ENCODE measurements at regions not wholly inside any gene's neighbourhood (a gene's known extent, or its start where the extent isn't known, plus 50 kb on each side); places are given as distances from the start of the nearest gene placed in this dataset.

- TF ChIP-seq, protein P1, sequence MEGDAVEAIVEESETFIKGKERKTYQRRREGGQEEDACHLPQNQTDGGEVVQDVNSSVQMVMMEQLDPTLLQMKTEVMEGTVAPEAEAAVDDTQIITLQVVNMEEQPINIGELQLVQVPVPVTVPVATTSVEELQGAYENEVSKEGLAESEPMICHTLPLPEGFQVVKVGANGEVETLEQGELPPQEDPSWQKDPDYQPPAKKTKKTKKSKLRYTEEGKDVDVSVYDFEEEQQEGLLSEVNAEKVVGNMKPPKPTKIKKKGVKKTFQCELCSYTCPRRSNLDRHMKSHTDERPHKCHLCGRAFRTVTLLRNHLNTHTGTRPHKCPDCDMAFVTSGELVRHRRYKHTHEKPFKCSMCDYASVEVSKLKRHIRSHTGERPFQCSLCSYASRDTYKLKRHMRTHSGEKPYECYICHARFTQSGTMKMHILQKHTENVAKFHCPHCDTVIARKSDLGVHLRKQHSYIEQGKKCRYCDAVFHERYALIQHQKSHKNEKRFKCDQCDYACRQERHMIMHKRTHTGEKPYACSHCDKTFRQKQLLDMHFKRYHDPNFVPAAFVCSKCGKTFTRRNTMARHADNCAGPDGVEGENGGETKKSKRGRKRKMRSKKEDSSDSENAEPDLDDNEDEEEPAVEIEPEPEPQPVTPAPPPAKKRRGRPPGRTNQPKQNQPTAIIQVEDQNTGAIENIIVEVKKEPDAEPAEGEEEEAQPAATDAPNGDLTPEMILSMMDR (IDR thresholded peaks at IDR 0.05; ENCODE audit: insufficient read depth, low read length) = no peak
- TF ChIP-seq POLR2AphosphoS5 (IDR thresholded peaks at IDR 0.05; ENCODE audit: low read depth) = no peak
- TF ChIP-seq REST (IDR thresholded peaks at IDR 0.05; ENCODE audit: insufficient replicate concordance, low read depth) = no peak
- no peak for TF ChIP-seq GABPA (IDR thresholded peaks at IDR 0.05; ENCODE audit: low read depth)
Observed at GRCh38 chr2:39581866-39582265, 83.9 kb upstream of the TMEM178A start.
